HepG2 (cell line): ENCODE measurements at regions not wholly inside any gene's neighbourhood (a gene's known extent, or its start where the extent isn't known, plus 50 kb on each side); places are given as distances from the start of the nearest gene placed in this dataset.

ENCODE experiments used
- ATAC-seq: fragments of 200-7000 bp; cut with Tn5 transposase; 3 replicates; pipeline ENCODE4 v1.9.1; 2020; ENCODE audit warnings: mild to moderate bottlenecking, moderate library complexity
- BruUV-seq: library from RNA; stranded (reverse); fragments of 400-500 nt; replicated peaks from 2 replicates; lab custom pipeline; 2021; lab: Mats Ljungman, UMichigan
- CTCF ChIA-PET: fragments of 300-600 bp; formaldehyde crosslinking; extraction: SDS; loops from one replicate; lab custom pipeline; 2021; ENCODE audit warnings: low total read pairs, inconsistent platforms, low intra/inter-chr PET ratio; lab: Yijun Ruan, JAX
- POLR2A ChIA-PET: fragments of 350-600 bp; sonication (Branson Sonifier 250); formaldehyde crosslinking; loops from one replicate; lab custom pipeline; 2020; ENCODE audit warnings: antibody characterized with exemption, inconsistent platforms; lab: Yijun Ruan, JAX
- DNase-seq: peaks from one replicate; pipeline ENCODE4 v3.0.0-alpha.2; 2015; ENCODE audit warnings: low spot score
- FAIRE-seq: peaks from 3 replicates; lab custom pipeline; 2011; peaks lifted over from hg19 to GRCh38; lab: Jason Lieb, UNC
- H2AFZ ChIP-seq: one replicate; pipeline ENCODE4 v1.6.1; 2011; ENCODE audit warnings: low read length, inconsistent platforms
- H3K27ac ChIP-seq: fragments of 300-600 bp; 3 replicates; pipeline ENCODE4 v1.8.0; 2011; ENCODE audit warnings: mixed run types, mild to moderate bottlenecking, mixed read lengths, low read length, inconsistent platforms; ENCODE audit not compliant: insufficient read depth; ENCODE audit errors: extremely low read length
- H3K27me3 ChIP-seq, 2 experiments: fragments of 200-600 bp in 1 of 2; 2 replicates in 1 of 2; 3 replicates in 1 of 2; pipeline versions ENCODE4 v1.6.0 to v1.8.0; 2011; ENCODE audit warnings: low read length in 2 of 2, mild to moderate bottlenecking in 2 of 2, moderate library complexity in 2 of 2, inconsistent platforms in 1 of 2; ENCODE audit not compliant: insufficient read depth in 2 of 2, control insufficient read depth in 1 of 2
- H3K36me3 ChIP-seq, 2 experiments: fragments of 200-600 bp in 1 of 2; replicated peaks in 1 of 2; 2 replicates in 1 of 2; 3 replicates in 1 of 2; pipeline versions ENCODE4 v1.5.1 to v1.8.0; 2011; ENCODE audit warnings: low read length in 2 of 2, inconsistent platforms in 1 of 2; ENCODE audit not compliant: insufficient read depth in 2 of 2, control insufficient read depth in 1 of 2
- H3K4me1 ChIP-seq: 2 replicates; pipeline ENCODE4 v1.5.1; 2012; ENCODE audit warnings: low read length, inconsistent platforms; ENCODE audit not compliant: insufficient read depth
- H3K4me2 ChIP-seq: 2 replicates; pipeline ENCODE4 v1.6.0; 2011; ENCODE audit warnings: low read depth, low read length, inconsistent platforms
- H3K4me3 ChIP-seq, 3 experiments: fragments of 200-600 bp in 1 of 3; sonication (generic), shearing (Covaris generic) in 1 of 3; replicated peaks in 1 of 3; 2 replicates each; pipeline ENCODE4 v1.5.1; 2011 to 2016; ENCODE audit warnings: low read length in 3 of 3, inconsistent platforms in 2 of 3, low read depth in 2 of 3, mild to moderate bottlenecking in 2 of 3, control low read depth in 1 of 3, mixed read lengths in 1 of 3; ENCODE audit not compliant: insufficient read depth in 1 of 3
- H3K79me2 ChIP-seq: one replicate; pipeline ENCODE4 v1.6.1; 2011; ENCODE audit warnings: low read length, inconsistent platforms; ENCODE audit not compliant: insufficient read depth
- H3K9ac ChIP-seq: 2 replicates; pipeline ENCODE4 v1.6.0; 2011; ENCODE audit warnings: mild to moderate bottlenecking, low read depth, low read length, inconsistent platforms; ENCODE audit not compliant: insufficient read depth
- H3K9me3 ChIP-seq: 2 replicates; pipeline ENCODE4 v1.5.1; 2012; ENCODE audit warnings: mild to moderate bottlenecking, low read length
- H4K20me1 ChIP-seq: 2 replicates; pipeline ENCODE4 v1.6.0; 2011; ENCODE audit warnings: inconsistent platforms, mild to moderate bottlenecking, low read length, moderate library complexity; ENCODE audit not compliant: insufficient read depth
- ARID4A ChIP-seq: sonication (generic); formaldehyde crosslinking; IDR thresholded peaks from 2 replicates; pipeline ENCODE4 v1.5.0; 2020; ENCODE audit warnings: mild to moderate bottlenecking, missing genetic modification reagents, borderline replicate concordance
- RXRA ChIP-seq: sonication (generic); formaldehyde crosslinking; IDR thresholded peaks from 2 replicates; pipeline ENCODE4 v1.5.1; 2020; ENCODE audit warnings: missing genetic modification reagents
- SALL2 ChIP-seq: sonication (generic); formaldehyde crosslinking; IDR thresholded peaks from 2 replicates; pipeline ENCODE4 v1.8.1; 2023; ENCODE audit warnings: mild to moderate bottlenecking, missing genetic modification reagents, inconsistent platforms
- SP2 ChIP-seq: sonication (generic); formaldehyde crosslinking; IDR thresholded peaks from 2 replicates; pipeline ENCODE4 v1.5.1; 2020; ENCODE audit warnings: mild to moderate bottlenecking, missing genetic modification reagents
- SP4 ChIP-seq: sonication (generic); formaldehyde crosslinking; IDR thresholded peaks from 2 replicates; pipeline ENCODE4 v1.8.1; 2023; ENCODE audit warnings: mild to moderate bottlenecking, missing genetic modification reagents
- STAT5B ChIP-seq: sonication (generic); formaldehyde crosslinking; IDR thresholded peaks from 2 replicates; pipeline ENCODE4 v1.4.0; 2020; ENCODE audit warnings: missing genetic modification reagents
- ZNF639 ChIP-seq: conservative IDR thresholded peaks from 2 replicates; pipeline ENCODE4 v1.6.1; 2018; ENCODE audit warnings: missing genetic modification reagents
- ZSCAN20 ChIP-seq: sonication (generic); formaldehyde crosslinking; IDR thresholded peaks from 2 replicates; pipeline ENCODE4 v1.4.0; 2020; ENCODE audit warnings: missing genetic modification reagents, mild to moderate bottlenecking, borderline replicate concordance
- WGBS: methylation state at CpG from one replicate; pipeline ENCODE4 v1.1.6; 2017; ENCODE audit warnings: low lambda C conversion rate; 5-methylcytosine and 5-hydroxymethylcytosine counted together
- in situ Hi-C: cut with HindIII; loops from 2 replicates; pipeline ENCODE4 v1.10.0; 2017; ENCODE audit warnings: low pct_unique_long_range_greater_than_20kb; ENCODE audit not compliant: extremely low pct_ligation_motif_present
- intact Hi-C: fragments of 100-400 bp; cut with micrococcal nuclease; formaldehyde crosslinking; loops from one replicate; pipeline ENCODE4 v1.10.0; 2022; ENCODE audit not compliant: unreplicated experiment
- TF ChIP-seq, protein P1 (sequence below): sonication (generic); formaldehyde crosslinking; IDR thresholded peaks from 2 replicates; pipeline ENCODE4 v1.5.0; 2020; ENCODE audit warnings: missing genetic modification reagents, mild to moderate bottlenecking, borderline replicate concordance
- TF ChIP-seq, protein P2 (sequence below): sonication (generic); formaldehyde crosslinking; conservative IDR thresholded peaks from 2 replicates; pipeline ENCODE4 v1.5.0; 2020; ENCODE audit warnings: missing genetic modification reagents
- TF ChIP-seq, protein P3 (sequence below): sonication (generic); formaldehyde crosslinking; IDR thresholded peaks from 2 replicates; pipeline ENCODE4 v1.8.1; 2023; ENCODE audit warnings: mild to moderate bottlenecking, missing genetic modification reagents, borderline replicate concordance
- TF ChIP-seq, protein P4 (sequence below), 2 experiments: sonication (generic) in 1 of 2; formaldehyde crosslinking in 1 of 2; IDR thresholded peaks; 2 replicates each; pipeline versions ENCODE4 v1.4.0 to v1.6.1; 2018 to 2020; ENCODE audit warnings: missing genetic modification reagents in 2 of 2, borderline replicate concordance in 1 of 2, low read depth in 1 of 2, mild to moderate bottlenecking in 1 of 2, missing biosample characterization in 1 of 2

DNA sequence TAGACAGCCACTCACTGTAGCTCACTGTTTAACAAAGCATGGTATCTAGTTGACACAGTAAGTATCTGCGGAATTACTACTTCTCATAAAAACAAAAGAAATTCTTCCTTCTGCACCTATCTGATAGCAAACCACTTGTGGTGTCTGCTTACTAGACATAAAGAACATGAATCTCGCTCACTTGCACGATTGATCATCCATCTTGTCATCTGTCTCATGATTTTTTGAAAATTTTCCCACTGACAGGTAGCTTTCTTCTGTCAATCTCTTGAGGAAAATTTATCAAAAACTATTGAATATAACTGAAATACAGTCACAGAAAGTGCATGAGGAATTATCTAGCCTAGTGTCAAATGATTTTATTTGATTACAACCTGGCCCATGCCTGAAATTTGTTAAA is 291.6 kb upstream of the ANO3 start (continued):
- TF ChIP-seq SALL2 (CRISPR knock-in tag): no peak
- TF ChIP-seq, all 625 proteins: peak for 0

DNA sequence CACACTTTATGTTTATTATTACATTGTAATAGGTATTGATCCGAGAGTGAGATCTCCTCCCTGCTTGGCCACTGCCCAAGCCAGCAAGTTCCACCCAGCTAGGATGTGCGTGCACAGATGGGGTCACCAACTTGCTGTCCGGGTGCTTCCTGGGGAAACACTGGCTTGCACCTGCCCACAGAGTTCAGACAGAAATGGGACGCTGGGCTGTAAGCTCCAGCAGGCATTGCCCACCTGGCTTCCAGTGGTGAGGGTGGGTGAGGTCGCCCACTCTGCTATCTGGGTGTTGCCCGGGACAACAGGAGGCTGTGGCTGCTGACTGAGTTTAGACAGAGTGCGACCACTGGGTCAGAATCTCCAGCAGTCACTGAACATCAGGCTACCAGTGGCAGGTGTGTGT is 289.8 kb upstream of the ANO3 start:
- 2% methylated on average over 4 of the region's 7 CpGs for WGBS
- in situ Hi-C loops: no loop called here
- TF ChIP-seq SP2 (CRISPR knock-in tag) (no peak), ARID4A (CRISPR knock-in tag) (no peak), SP4 (CRISPR knock-in tag) (no peak), RXRA (CRISPR knock-in tag) (no peak), STAT5B (CRISPR knock-in tag) (no peak), ZSCAN20 (CRISPR knock-in tag) (no peak), ZNF639 (CRISPR knock-in tag) (no peak)
- TF ChIP-seq, protein P1, sequence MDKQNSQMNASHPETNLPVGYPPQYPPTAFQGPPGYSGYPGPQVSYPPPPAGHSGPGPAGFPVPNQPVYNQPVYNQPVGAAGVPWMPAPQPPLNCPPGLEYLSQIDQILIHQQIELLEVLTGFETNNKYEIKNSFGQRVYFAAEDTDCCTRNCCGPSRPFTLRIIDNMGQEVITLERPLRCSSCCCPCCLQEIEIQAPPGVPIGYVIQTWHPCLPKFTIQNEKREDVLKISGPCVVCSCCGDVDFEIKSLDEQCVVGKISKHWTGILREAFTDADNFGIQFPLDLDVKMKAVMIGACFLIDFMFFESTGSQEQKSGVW: no peak
- TF ChIP-seq, protein P2, sequence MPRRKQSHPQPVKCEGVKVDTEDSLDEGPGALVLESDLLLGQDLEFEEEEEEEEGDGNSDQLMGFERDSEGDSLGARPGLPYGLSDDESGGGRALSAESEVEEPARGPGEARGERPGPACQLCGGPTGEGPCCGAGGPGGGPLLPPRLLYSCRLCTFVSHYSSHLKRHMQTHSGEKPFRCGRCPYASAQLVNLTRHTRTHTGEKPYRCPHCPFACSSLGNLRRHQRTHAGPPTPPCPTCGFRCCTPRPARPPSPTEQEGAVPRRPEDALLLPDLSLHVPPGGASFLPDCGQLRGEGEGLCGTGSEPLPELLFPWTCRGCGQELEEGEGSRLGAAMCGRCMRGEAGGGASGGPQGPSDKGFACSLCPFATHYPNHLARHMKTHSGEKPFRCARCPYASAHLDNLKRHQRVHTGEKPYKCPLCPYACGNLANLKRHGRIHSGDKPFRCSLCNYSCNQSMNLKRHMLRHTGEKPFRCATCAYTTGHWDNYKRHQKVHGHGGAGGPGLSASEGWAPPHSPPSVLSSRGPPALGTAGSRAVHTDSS (CRISPR knock-in tag): no peak
- TF ChIP-seq, protein P3, sequence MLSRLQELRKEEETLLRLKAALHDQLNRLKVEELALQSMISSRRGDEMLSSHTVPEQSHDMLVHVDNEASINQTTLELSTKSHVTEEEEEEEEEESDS (CRISPR knock-in tag): no peak
- TF ChIP-seq, protein P4, sequence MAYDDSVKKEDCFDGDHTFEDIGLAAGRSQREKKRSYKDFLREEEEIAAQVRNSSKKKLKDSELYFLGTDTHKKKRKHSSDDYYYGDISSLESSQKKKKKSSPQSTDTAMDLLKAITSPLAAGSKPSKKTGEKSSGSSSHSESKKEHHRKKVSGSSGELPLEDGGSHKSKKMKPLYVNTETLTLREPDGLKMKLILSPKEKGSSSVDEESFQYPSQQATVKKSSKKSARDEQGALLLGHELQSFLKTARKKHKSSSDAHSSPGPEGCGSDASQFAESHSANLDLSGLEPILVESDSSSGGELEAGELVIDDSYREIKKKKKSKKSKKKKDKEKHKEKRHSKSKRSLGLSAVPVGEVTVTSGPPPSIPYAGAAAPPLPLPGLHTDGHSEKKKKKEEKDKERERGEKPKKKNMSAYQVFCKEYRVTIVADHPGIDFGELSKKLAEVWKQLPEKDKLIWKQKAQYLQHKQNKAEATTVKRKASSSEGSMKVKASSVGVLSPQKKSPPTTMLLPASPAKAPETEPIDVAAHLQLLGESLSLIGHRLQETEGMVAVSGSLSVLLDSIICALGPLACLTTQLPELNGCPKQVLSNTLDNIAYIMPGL (CRISPR knock-in tag; IDR thresholded peaks at IDR 0.05; ENCODE audit: borderline replicate concordance in 1 of 2, low read depth in 1 of 2): no peak

More for the DNA sequence above, 289.8 kb upstream of the ANO3 start:
- FAIRE-seq: no peak
- no peaks in the 10 kb centered on the region for H4K20me1 ChIP-seq
- H3K9ac ChIP-seq: no peak overlapping the region
- DNase-seq: no peak
- no peaks in the 10 kb centered on the region for H3K9me3 ChIP-seq
- no peaks in the 10 kb centered on the region for H3K36me3 ChIP-seq
- H2AFZ ChIP-seq: no peak overlapping the region
- no peaks in the 10 kb centered on the region; a peak in 1 of 5 replicates for H3K27me3 ChIP-seq
- no peaks in the 10 kb centered on the region for H3K4me1 ChIP-seq
- no peak overlapping the region for H3K4me2 ChIP-seq
- no peak for ATAC-seq
- BruUV-seq: no TSS peak
- no peak overlapping the region for H3K4me3 ChIP-seq
- CTCF ChIA-PET: no interaction called here
- H3K79me2 ChIP-seq: no peaks in the 10 kb centered on the region
- no peak overlapping the region for H3K27ac ChIP-seq
- intact Hi-C loops: no loop called here
- POLR2A ChIA-PET: no interaction called here
